IMR-90 (cell line): ENCODE measurements at regions not wholly inside any gene's neighbourhood (a gene's known extent, or its start where the extent isn't known, plus 50 kb on each side); places are given as distances from the start of the nearest gene placed in this dataset.

Experiments used
- CEBPB ChIP-seq: IDR thresholded peaks from 2 replicates; pipeline ENCODE4 v1.6.1; 2012; ENCODE audit warnings: low read depth, low read length, improper control_type of control experiment
- MAFK ChIP-seq: IDR thresholded peaks from 2 replicates; pipeline ENCODE4 v1.6.1; 2012; ENCODE audit warnings: low read depth, low read length, improper control_type of control experiment
- MXI1 ChIP-seq: IDR thresholded peaks from 2 replicates; pipeline ENCODE4 v1.6.1; 2012; ENCODE audit warnings: low read depth, mild to moderate bottlenecking, low read length, moderate library complexity, borderline replicate concordance
- NFE2L2 ChIP-seq: fragments of 150-350 bp; IDR thresholded peaks from 2 replicates; pipeline ENCODE4 v1.6.1; 2016; ENCODE audit warnings: low read depth, mild to moderate bottlenecking, low read length
- POLR2A ChIP-seq: IDR thresholded peaks from 2 replicates; pipeline ENCODE4 v1.6.1; 2012; ENCODE audit warnings: mild to moderate bottlenecking, low read depth, low read length
- RAD21 ChIP-seq: IDR thresholded peaks from 2 replicates; pipeline ENCODE4 v1.6.1; 2012; ENCODE audit warnings: low read length, improper control_type of control experiment
- RCOR1 ChIP-seq: IDR thresholded peaks from 2 replicates; pipeline ENCODE4 v1.6.1; 2012; ENCODE audit warnings: mild to moderate bottlenecking, low read length, improper control_type of control experiment; ENCODE audit not compliant: insufficient replicate concordance
- RFX5 ChIP-seq: IDR thresholded peaks from 2 replicates; pipeline ENCODE4 v1.8.0; 2012; ENCODE audit warnings: low read depth, mild to moderate bottlenecking, low read length, moderate library complexity
- TF ChIP-seq, protein P1 (sequence below): conservative IDR thresholded peaks from 2 replicates; pipeline ENCODE4 v1.5.1; 2012; ENCODE audit warnings: mild to moderate bottlenecking, low read depth, low read length, improper control_type of control experiment
- TF ChIP-seq, protein P2 (sequence below): fragments of 150-350 bp; IDR thresholded peaks from 2 replicates; pipeline ENCODE4 v1.6.1; 2017; ENCODE audit warnings: mild to moderate bottlenecking, antibody characterized with exemption, low read length, low read depth
- TF ChIP-seq, protein P3 (sequence below): fragments of 150-350 bp; IDR thresholded peaks from 2 replicates; pipeline ENCODE4 v1.6.1; 2016; ENCODE audit warnings: low read depth, mild to moderate bottlenecking, low read length, moderate library complexity, borderline replicate concordance

DNA sequence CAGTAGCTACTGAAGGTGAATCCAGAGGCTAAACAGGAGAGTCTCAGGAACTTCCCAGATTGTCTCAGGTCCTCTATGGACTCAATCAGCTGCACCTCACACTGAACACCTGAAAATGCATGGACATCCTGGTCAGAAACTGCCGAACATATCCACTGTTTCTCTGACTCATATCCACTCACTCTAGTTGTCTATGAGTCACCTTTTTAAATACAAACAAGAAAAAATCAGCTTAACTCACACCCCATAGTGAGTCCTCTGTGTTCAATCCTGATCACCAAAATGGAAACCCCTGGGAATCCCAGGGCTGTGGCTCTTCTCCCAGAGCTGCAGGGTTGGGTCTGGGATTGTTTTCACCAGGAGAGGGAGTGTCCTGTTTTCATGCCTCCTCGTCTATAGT is 556.7 kb downstream of the TMEM121 start:
- TF ChIP-seq, protein P1, sequence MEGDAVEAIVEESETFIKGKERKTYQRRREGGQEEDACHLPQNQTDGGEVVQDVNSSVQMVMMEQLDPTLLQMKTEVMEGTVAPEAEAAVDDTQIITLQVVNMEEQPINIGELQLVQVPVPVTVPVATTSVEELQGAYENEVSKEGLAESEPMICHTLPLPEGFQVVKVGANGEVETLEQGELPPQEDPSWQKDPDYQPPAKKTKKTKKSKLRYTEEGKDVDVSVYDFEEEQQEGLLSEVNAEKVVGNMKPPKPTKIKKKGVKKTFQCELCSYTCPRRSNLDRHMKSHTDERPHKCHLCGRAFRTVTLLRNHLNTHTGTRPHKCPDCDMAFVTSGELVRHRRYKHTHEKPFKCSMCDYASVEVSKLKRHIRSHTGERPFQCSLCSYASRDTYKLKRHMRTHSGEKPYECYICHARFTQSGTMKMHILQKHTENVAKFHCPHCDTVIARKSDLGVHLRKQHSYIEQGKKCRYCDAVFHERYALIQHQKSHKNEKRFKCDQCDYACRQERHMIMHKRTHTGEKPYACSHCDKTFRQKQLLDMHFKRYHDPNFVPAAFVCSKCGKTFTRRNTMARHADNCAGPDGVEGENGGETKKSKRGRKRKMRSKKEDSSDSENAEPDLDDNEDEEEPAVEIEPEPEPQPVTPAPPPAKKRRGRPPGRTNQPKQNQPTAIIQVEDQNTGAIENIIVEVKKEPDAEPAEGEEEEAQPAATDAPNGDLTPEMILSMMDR = no peak
- TF ChIP-seq RAD21 = no peak
- TF ChIP-seq, protein P2, sequence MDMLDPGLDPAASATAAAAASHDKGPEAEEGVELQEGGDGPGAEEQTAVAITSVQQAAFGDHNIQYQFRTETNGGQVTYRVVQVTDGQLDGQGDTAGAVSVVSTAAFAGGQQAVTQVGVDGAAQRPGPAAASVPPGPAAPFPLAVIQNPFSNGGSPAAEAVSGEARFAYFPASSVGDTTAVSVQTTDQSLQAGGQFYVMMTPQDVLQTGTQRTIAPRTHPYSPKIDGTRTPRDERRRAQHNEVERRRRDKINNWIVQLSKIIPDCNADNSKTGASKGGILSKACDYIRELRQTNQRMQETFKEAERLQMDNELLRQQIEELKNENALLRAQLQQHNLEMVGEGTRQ = no peak
- TF ChIP-seq POLR2A = no peak
- TF ChIP-seq MAFK = no peak
- no peak for TF ChIP-seq CEBPB
- TF ChIP-seq NFE2L2 = no peak
- no peak for TF ChIP-seq RFX5
- TF ChIP-seq, protein P3, sequence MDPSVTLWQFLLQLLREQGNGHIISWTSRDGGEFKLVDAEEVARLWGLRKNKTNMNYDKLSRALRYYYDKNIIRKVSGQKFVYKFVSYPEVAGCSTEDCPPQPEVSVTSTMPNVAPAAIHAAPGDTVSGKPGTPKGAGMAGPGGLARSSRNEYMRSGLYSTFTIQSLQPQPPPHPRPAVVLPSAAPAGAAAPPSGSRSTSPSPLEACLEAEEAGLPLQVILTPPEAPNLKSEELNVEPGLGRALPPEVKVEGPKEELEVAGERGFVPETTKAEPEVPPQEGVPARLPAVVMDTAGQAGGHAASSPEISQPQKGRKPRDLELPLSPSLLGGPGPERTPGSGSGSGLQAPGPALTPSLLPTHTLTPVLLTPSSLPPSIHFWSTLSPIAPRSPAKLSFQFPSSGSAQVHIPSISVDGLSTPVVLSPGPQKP = no peak
- TF ChIP-seq MXI1 = no peak
- no peak for TF ChIP-seq RCOR1
